GM12892 (cell line): ENCODE measurements at regions not wholly inside any gene's neighbourhood (a gene's known extent, or its start where the extent isn't known, plus 50 kb on each side); places are given as distances from the start of the nearest gene placed in this dataset.
"Not testable (repeated sequence)": the region's sequence is repeated elsewhere in the genome, so short reads cannot be mapped to it uniquely, and the experiment has no call there.

ENCODE experiments used
- POLR2A ChIP-seq: IDR thresholded peaks from 2 replicates; pipeline ENCODE4 v1.6.1; 2011; ENCODE audit warnings: low read depth, low read length, control low read depth
- POLR2AphosphoS5 ChIP-seq: IDR thresholded peaks from 2 replicates; pipeline ENCODE4 v1.6.1; 2011; ENCODE audit warnings: low read depth, low read length, control low read depth
- TAF1 ChIP-seq: IDR thresholded peaks from 2 replicates; pipeline ENCODE4 v1.6.1; 2011; ENCODE audit warnings: low read depth, mild to moderate bottlenecking, control low read depth, low read length, borderline replicate concordance

DNA sequence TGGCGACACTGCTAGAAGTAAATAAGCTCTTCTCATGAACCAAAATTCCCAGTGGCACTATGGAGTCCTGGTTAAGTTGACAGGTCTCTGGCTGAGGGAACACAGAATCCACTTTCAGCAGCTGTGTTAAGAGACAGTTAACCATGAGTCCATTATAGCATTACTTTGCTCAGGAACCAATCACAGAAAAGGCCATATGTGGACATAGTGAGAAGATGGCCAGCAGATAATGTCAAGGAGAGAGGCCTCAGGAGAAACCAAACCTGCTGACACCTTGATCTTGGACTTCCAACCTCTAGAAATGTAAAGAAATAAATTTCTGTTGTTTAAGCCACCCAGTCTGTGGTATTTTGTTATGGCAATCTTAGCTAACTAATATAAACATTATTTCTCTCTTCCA is 88.7 kb upstream of the SPTLC1 start:
- TF ChIP-seq TAF1, POLR2A, POLR2AphosphoS5: not testable (repeated sequence)
